ENCODE measurements at regions not wholly inside any gene's neighbourhood (a gene's known extent, or its start where the extent isn't known, plus 50 kb on each side); places are given as distances from the start of the nearest gene placed in this dataset.
"Not testable (repeated sequence)": the region's sequence is repeated elsewhere in the genome, so short reads cannot be mapped to it uniquely, and the experiment has no call there.

DNA sequence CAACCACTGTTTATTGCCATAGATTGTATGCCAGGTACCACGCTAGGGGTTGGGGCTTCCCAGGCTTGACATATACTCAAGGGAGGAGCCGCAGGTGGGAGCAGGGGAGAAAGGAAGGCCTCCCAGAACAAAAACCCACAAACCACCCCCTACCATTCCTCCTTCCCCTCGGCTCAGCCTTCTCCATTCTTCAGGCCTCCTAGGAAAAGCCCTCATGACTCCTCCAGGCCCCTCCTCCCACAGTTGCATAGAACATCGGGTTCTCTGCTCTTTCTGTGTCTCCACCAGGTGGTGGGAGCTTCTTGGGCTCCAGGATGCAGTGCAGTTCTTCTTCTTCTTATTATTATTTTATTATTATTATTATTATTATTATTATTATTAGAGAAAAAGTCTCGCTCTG lies 80.3 kb downstream of the ZFP36L2 start:
- DNase-seq, result no peak

DNA sequence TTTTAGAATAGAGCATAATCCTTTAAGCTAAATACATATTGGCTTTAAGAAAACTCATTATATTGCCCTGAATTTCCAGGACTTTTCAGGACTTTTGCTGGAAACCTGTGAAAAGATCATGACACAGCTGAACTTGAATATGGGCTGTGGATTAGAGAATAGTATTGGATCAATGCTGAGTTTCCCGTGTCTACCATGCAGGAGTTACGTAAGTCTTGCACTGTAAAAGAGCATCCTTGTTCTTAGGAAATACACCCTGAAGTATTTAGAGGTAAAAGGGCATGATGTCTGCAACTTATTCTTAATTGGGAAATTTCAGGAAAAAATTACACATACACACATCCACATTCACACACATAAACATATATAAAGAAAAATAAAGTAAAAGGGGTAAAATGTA lies 82.1 kb downstream of the ZFP36L2 start:
- DNase-seq, result no peak

DNA sequence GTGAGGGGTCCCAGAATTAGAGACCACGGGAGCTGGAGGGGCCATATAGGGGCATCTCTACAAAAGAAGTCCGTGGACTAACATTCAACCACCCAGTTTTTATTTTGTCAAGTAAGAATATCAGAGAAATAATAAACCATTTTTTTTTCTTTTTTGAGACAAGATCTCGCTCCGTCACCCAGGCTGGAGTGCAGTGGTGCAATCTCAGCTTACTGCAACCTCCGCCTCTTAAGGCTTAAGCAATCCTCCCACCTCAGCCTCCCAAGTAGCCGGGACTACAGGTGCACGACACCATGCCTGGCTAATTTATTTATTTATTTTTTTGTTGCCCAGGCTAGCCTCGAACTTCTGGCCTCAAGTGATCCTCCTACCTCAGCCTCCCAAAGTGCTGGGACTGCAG lies 82.7 kb downstream of the ZFP36L2 start:
- DNase-seq, result no peak

DNA sequence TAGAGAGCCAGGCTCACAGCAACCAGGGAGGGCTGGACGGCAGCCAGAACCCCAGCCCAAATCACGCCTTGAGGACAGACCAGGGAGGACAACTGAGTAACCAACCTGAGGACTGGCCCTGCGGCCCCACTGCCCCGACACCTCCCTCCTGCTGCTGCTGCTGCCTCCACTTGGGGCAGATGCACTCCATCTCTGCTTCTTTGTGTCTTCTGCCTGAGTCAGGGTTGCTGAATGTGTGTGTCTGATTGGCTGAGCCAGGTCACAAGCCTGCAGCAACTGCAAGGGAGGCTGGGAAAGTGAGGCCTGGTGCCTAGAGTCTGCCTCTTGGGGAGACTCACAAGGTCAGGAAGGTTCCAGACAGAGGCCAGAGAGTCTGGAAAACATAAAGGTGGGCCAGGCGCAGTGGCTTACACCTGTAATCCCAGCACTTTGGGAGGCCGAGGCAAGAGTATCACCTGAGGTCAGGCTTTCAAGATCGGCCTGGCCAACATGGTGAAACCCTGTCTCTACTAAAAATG lies 83.4 kb downstream of the ZFP36L2 start:
- DNase-seq, result no peak

DNA sequence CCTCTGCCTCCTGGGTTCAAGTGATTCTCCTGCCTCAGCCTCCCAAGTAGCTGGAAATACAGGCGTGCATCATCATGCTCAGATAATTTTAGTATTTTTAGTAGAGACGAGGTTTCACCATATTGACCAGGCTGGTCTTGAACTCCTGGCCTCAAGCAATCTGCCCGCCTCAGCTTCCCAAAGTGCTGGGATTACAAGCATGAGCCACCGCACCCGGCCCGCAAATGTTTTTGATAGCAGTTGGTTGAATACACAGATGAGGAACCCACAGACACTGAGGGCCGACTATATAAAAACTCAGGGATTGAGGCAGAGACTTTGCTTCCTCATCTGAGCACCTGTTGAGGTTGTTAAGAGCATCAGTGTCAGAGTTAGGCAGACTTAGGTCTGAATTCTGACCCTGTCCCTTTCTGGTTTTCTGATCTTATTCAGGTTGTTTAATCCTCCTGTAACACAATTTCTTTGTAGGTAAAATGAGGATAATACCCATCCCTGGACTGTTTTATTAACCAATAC lies 84.7 kb downstream of the ZFP36L2 start:
- not testable (repeated sequence) for DNase-seq

DNA sequence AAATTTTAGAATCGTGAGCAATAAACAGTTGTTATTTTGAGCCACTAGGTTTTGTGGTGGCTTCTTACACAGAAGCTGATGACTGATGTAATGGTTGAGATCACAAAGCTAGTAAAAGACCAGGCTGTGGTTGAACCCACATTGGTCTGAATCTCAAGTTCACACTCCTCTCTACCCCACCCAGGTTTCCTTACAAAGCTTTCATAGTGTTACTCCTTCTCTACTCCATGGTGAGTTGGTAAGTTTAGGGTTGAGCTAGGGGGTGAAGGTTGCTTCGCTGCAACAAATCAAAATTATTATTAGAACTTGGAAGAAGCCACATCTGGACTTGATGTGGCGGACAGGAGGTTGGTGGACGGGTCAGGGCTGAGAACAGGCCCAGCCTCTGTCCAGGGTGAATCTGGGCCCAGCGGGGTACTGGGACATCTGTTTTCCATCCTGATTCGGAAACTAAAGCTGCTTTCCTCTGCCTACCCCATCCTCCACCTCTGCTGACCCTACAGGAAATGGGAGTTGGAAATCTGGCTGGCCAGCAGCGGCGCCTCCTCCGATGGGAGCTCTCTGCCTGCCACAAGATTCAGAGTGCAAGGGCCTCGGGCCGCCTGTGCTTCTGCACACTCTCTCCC lies 86.3 kb downstream of the ZFP36L2 start:
- no peak for DNase-seq

DNA sequence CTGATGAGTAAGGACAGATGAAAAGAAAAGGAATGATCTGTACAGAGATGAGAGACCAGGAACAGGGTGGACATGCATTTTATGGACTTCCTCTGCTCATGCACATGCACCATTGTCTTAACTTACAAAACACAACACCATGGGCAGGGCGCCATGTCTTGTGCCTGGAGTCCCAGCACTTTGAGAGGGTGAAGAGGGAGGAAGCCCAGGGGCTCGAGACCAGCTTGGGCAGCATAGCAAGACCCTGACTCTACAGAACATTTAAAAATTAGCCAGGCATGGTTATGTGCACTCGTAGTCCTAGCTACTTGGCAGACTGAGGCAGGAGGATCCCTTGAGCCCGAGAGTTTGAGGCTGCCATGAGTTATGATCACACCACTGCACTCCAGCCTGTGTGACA lies 86.9 kb downstream of the ZFP36L2 start:
- no peak for DNase-seq

DNA sequence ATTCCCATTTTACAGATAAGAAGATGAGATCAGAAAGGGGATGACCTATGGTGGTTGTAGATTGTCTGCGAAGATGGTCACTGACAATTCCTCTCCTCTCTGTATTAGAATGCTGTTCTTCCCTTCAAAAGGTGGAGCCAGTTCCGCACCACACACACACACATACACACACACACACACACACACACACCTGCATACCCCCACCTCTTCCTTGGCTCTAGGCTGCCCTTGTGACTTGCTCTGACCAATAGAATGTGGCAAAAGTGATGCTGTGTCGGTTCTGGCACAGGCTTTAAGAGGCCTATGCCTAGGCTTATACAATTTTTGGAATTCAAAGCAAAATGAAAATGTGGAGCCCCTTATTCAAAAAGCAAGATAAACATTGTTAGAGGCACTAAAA lies 88.0 kb downstream of the ZFP36L2 start:
- DNase-seq, result no peak

DNA sequence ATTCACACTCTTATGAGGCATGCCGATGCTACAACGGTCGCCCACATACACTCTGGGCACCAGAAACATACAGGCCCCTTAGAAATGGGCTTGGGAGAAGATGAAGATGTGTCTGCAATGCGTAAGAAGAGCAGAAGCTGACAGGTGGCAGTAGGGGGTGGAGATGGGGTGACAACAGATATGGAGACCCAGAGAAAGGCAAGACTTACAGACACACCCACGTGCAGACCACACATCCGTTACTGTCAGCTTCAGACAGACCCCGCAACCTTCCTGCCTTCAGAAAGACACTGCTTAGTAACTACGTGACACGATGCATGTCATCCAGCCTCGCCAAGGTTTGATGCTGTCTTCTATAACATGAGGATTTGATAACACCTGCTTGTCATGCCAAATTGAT lies 89.5 kb downstream of the ZFP36L2 start:
- no peak for DNase-seq

DNA sequence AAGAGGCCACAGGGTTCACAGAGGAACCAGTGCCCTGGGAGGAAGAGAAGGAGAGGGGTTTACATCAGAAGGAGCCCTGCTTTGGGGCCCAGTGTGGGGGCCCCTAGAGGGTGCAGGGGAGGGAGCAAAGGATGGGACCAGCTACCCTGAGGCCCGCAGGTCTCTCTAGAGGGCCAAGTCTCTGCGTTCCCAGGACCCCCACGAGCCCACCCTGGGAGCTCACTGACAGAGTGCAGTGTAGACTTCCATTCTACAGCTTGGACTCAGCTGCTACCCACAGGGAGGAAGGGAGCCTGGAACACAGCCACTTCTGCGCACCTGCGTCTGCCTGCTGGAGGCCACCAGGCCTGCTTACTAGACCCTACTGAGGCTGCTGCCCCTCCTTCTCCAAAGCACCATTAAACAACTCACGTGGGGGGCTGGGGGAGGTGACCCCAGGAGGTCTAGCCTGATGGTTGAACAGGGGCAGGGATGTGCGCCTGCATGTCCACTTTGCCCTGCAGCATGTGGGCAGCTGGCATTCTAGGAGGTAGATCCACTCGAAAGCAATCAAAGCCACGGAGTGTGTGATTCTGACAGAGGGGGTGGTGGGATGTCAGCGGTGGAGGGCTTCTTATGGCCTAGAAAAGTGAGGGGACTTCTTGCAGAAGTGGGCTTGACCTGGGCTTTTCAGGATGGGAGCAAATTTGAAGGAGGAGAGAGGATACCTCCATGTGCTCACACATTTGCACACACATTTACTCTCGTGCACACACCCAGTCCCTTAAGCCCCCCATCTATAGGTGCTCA lies 90.2 kb downstream of the ZFP36L2 start:
- DNase-seq, result no peak

DNA sequence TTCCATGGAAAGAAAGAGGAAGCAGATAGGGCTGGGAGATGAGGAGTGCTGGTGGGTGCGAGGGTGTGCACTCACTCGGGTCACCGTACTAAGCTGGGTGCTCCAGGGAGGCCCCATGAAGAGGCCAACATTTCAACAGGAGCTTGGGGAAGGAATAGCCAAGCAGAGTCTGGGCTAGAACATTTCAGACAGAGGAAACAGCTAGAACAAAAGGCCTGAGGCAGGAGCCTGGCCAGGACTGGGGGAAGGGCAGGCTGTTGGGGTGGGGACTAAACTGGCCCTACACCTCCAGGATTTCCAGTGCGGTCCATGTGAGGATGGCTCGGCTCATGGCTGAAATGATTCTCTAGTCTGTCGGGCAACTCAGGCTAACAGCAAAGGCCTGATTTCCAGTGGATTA lies 90.8 kb downstream of the ZFP36L2 start:
- DNase-seq, result no peak

DNA sequence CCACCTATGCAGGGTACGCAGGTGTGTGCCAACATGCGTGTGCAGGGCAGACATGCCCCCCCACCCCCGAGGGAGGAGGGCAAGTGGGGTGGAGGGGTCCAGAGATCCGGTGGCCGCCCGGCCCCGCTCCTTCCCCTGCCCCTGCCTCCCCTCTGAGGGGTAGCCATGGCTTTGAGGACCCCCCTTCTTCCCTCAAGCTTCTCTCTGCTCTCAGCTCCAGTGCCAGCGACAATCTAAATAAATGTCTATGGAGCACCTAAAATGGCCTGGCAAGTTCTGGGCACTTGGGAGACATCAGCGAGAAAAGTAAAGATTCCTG lies 91.9 kb downstream of the ZFP36L2 start:
- no peak for DNase-seq

DNA sequence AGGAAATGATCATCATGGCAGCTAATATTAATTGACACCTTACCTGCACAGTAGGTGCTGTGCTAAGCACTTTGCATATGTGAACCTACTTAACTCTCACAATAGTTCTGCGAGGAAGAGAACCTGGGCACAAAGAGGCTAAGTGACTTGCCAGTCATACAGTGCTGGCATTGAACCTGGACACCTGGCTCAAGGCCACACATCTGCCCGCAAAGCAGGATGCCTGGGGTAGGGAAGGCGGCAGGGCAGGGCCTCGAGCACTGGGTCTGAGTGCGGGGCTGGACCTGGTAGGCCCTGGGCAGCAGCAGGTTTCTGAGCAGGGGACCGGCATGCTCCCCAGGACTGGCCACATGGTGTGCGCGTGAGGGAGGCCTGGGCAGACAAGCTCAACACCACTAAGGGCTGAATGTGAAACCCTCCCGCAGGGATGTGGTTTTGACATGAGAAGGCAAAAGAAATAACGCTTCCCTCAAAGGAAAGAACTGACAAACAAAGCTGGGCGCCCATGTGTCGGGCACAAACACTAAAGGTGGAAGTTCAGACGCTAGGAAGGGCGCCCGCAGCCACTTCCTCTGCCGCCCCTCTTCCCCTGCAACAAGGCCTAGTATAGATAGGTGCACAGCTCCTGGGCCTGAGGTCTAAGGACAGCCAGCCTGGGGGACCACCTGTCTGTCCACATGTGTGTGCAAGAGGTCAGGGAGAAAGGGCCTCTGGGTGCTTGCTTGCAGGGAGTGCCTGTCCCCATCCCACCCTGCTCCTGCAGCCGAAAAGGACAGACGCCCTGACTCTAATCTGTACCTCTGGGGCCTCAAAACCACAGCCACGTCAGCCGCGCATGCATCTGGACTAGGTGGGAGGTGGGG lies 92.5 kb downstream of the ZFP36L2 start:
- no peak for DNase-seq

DNA sequence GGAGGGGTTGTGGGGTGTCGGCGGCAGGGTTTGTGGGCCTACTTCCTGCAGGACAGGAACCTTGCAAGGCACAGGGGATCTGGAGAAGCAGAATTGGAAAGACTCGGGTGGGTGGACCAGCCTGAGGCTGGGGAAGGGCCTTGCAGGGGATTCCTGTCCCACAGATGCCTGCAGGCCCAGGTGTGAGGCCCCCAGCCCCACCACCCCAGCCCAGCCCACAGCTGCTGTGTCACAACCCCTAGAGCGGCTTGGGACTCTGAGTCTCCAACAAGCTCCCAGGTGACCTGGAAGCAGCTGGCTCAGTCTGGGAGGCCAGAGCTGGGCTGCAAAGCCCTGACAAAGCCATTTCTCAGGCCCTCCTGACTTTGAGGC lies 93.1 kb downstream of the ZFP36L2 start:
- no peak for DNase-seq

DNA sequence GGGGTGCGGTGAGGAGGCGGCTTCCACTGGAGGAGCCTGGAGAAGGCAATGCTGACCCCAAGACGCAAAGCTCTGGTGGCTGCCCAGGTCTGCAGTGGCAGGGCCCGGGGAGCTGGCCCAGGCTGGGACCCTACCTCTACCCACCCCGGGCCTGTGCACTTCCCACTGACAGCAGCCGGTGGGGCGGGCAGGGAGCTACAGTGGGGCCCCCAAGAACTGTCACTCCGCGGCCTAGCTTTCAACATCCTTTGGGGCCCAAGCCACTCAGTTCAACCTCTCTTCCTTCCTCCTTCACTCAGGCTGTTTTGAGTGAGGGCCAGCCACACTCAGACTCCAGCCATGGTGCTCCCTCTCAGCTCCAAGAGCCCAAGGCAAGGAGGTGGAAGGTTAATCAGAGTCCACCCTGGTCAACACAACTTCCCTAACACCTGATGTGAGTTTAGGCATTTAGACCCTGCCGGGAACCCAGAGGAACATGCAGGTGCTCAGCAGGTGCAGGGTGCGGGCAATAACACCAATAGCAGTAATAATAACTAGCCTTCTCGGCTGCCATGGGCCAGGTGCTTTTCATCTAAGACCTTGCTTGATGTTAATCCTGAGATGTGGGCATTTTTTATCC lies 93.6 kb downstream of the ZFP36L2 start:
- DNase-seq, result no peak

DNA sequence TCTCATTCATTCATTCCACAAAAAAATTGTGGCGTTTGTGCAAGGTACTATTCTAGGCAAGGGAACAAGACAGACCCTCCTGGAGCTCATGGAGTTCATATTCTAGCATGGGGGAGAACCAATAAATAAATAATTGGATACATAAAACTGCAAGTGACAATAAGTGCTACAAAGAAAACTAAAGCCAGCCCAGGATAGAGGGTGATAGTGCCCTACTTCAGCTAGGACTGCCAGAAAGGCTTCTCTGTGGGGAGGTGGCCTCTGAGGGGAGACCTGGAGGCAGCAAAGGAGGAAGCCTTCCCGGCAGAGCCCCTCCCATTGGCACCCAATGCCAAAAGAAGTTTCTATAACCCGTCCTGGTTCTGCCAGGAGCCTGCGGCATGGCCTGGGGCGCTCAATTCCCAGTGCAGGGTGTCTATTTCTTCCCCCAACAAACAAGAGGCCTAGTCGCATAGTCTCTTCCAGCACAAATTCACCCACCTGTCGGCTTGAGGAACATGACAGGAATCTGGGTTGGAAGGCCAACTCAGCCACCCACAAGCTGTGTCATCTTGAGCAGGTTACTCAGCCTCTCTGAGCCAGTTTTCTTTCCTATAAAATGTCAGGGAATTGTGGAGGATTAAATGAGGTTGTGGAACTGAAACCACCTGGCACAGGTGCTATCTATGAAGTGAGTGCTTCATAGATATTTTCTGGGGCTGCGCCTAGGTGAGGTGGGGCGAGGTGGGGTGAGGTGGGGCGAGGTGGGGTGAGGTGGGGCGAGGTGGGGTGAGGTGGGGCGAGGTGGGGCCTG lies 94.3 kb downstream of the ZFP36L2 start:
- no peak for DNase-seq

DNA sequence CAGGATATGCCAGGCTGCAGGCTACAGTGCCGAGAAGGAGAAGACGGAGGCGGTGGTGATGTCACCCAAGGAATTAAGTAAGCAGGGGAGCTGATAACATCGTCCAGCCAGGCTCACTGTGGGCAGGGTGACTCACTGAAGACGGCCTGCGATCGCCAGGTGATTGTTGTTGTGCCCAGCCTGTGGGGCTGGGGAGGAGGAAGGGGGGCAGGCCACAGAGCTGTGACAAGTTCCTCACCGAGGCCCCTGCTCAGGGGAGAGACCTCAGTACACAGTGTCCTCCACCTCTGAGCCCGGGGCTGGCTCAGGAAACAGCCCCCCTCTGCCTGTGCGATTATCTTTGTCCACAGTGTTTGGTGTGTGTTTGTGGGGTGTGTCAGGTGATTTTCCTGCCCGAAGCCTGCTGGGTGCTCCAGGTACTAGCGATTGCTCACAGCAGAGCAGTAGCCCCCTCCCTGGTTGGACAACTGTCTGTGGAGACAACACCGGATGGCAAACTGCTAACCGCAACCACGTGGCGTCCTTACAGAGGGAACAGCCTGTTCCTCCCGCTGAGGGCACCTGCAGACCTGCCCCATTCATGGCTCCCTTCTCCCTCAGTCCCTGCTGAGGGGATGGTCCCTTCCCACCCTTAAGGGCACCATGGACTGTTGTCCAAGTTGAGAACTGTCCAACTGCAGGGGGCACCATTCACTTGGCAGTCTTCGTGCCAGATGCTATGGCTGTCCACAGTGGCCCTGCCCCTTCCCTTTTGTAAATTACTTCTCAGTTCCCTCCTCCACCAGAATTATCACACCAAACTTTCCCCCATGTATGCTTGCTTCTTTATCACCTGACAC lies 95.1 kb downstream of the ZFP36L2 start:
- no peak for DNase-seq

DNA sequence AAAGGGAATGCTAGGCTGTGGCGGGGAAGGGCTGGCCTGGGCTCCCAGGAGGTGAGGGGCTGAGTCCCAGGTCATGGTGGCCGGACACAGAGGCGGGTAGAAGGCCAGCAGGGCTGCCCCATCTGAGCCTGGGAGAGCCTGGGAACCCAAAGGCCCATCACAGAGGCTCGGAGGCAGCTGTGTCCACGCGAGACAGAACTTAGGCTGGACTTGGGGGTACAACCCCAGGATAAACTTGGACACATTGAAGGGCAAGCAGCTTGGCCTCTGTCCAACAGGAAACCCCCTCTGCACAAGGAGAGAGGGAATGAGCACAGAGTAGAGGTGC lies 95.9 kb downstream of the ZFP36L2 start:
- DNase-seq, result no peak

DNA sequence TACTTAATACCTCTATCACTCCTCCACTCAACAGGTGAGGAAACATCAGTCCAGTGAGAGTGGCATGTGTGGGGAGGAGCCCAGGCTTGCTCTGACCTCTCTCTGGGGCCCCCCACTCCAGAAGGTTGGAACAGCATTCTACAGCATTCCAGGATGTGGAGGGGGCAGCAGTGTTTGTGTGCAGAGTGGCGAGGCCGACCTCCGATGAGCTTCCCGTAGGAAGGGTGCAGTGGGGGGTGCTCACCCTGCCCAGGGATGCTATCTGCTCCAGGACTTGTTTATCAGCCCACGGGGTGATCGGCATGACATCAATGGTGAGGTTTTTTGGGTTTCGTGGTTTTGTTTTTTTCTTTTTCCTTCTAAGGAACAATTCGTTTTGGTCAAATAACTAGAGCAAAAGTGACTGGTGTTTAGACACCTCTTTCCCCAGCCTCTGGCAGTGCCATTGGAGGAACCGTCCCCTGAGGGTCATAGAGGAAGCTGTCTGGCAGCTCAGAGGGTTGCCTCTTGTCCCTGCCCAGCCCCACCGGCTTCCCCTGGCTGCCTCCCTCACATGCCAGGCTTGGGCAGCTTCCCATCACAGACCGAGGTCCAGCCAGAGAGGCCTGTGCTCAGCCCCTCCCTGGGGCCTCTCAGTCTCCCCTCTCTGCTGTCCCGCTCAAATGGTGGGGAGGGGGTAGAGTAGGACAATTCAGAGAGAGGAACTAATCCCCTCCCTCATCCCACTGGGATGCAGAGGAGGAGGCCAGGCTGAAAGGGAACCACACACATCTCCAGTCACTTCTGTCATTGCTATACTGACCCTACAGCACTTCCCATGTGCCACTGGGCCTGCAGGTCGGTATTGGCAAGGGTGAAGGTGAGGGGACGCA lies 96.5 kb downstream of the ZFP36L2 start:
- no peak for DNase-seq

DNA sequence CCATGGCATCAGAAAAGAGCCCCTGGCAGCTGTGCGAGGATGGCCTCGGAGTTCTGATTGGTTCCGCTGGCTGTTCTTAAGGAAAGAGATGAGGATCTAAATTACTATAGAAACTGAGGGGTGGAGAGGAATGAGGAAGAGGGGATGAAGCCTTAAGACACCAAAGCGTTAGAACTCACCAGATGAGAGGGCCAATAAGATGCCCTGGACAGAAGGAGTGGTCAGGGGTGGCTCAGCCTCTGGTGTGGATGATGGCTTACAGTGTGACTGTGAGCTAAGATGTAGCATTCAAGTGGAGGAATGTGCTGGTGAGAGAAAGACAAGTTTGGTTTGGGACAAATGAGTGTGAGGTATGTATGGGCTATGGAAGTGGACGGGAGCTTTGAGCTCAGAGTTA lies 97.8 kb downstream of the ZFP36L2 start:
- DNase-seq, result no peak
